ENCODE measurements at regions not wholly inside any gene's neighbourhood (a gene's known extent, or its start where the extent isn't known, plus 50 kb on each side); places are given as distances from the start of the nearest gene placed in this dataset.

- TF ChIP-seq CHAMP1 (IDR thresholded peaks at IDR 0.05) (no peak), ZNF280A (IDR thresholded peaks at IDR 0.05; ENCODE audit: low read depth, partially characterized antibody) (no peak), POLR2AphosphoS2 (IDR thresholded peaks at IDR 0.05; ENCODE audit: low read length) (no peak), SPI1 (IDR thresholded peaks at IDR 0.05; ENCODE audit: borderline replicate concordance, low read depth, low read length) (no peak), NFIX (CRISPR knock-in tag; IDR thresholded peaks at IDR 0.05; ENCODE audit: low read depth) (no peak), GABPA (tag; conservative IDR thresholded peaks at IDR 0.05; ENCODE audit: low read depth) (no peak), TCF3 (CRISPR knock-in tag; IDR thresholded peaks at IDR 0.05) (no peak), ZNF512 (tag; IDR thresholded peaks at IDR 0.05) (no peak; the same call in 1 of the 2 replicates), NEUROD1 (IDR thresholded peaks at IDR 0.05; ENCODE audit: borderline replicate concordance, low read depth, low read length, partially characterized antibody) (no peak), ZHX1 (conservative IDR thresholded peaks at IDR 0.05; ENCODE audit: low read length) (no peak)
These were observed 132.6 kb downstream of the TRMT11 start (continued) for GRCh38 chr6:126118936-126119335.
